HEK293T (cell line): ENCODE measurements at regions not wholly inside any gene's neighbourhood (a gene's known extent, or its start where the extent isn't known, plus 50 kb on each side); places are given as distances from the start of the nearest gene placed in this dataset.
"Not testable (repeated sequence)": the region's sequence is repeated elsewhere in the genome, so short reads cannot be mapped to it uniquely, and the experiment has no call there.

Experiments
- CTCF ChIA-PET: fragments of 350-600 bp; formaldehyde crosslinking; extraction: SDS; loops from one replicate; lab custom pipeline; 2021; ENCODE audit warnings: antibody characterized with exemption, inconsistent platforms; lab: Yijun Ruan, JAX
- POLR2A ChIA-PET: fragments of 350-600 bp; formaldehyde crosslinking; extraction: SDS; loops from one replicate; lab custom pipeline; 2020; ENCODE audit warnings: antibody characterized with exemption, inconsistent platforms; lab: Yijun Ruan, JAX
- DNase-seq: peaks from one replicate; pipeline ENCODE4 v3.0.0; 2012; ENCODE audit warnings: mixed read lengths; ENCODE audit errors: extremely low spot score
- ARNT ChIP-seq: fragments of 450-650 bp; IDR thresholded peaks from 2 replicates; pipeline ENCODE4 v1.6.1; 2017; ENCODE audit warnings: mild to moderate bottlenecking
- BHLHE40 ChIP-seq: fragments of 450-650 bp; IDR thresholded peaks from 2 replicates; pipeline ENCODE4 v1.6.1; 2016; ENCODE audit warnings: mild to moderate bottlenecking, moderate library complexity, borderline replicate concordance
- CTBP1 ChIP-seq: fragments of 450-650 bp; IDR thresholded peaks from 2 replicates; pipeline ENCODE4 v1.6.1; 2016; ENCODE audit warnings: borderline replicate concordance
- ELF4 ChIP-seq: fragments of 450-650 bp; IDR thresholded peaks from 2 replicates; pipeline ENCODE4 v1.6.1; 2017; ENCODE audit warnings: antibody characterized with exemption
- FOXA1 ChIP-seq: fragments of 450-650 bp; IDR thresholded peaks from 2 replicates; pipeline ENCODE4 v1.6.1; 2016; ENCODE audit warnings: mild to moderate bottlenecking
- FOXK2 ChIP-seq: fragments of 450-650 bp; IDR thresholded peaks from 2 replicates; pipeline ENCODE4 v1.6.1; 2016; ENCODE audit warnings: mild to moderate bottlenecking
- FOXM1 ChIP-seq: fragments of 450-650 bp; IDR thresholded peaks from 2 replicates; pipeline ENCODE4 v1.6.1; 2017; ENCODE audit warnings: mild to moderate bottlenecking, borderline replicate concordance
- HDGF ChIP-seq: fragments of 450-650 bp; IDR thresholded peaks from 2 replicates; pipeline ENCODE4 v1.6.1; 2017; ENCODE audit warnings: antibody characterized with exemption, borderline replicate concordance
- L3MBTL2 ChIP-seq: fragments of 450-650 bp; conservative IDR thresholded peaks from 2 replicates; pipeline ENCODE4 v1.6.1; 2016; ENCODE audit warnings: mild to moderate bottlenecking
- LEF1 ChIP-seq: fragments of 450-650 bp; IDR thresholded peaks from 2 replicates; pipeline ENCODE4 v1.6.1; 2017; ENCODE audit warnings: mild to moderate bottlenecking, borderline replicate concordance
- NFRKB ChIP-seq: fragments of 450-650 bp; IDR thresholded peaks from 2 replicates; pipeline ENCODE4 v1.6.1; 2016; ENCODE audit warnings: mild to moderate bottlenecking, moderate library complexity
- SP1 ChIP-seq: fragments of 450-650 bp; IDR thresholded peaks from 2 replicates; pipeline ENCODE4 v1.6.1; 2017
- SUZ12 ChIP-seq: fragments of 450-650 bp; IDR thresholded peaks from 2 replicates; pipeline ENCODE4 v1.6.1; 2016; ENCODE audit warnings: mild to moderate bottlenecking
- TARDBP ChIP-seq: fragments of 450-650 bp; IDR thresholded peaks from 2 replicates; pipeline ENCODE4 v1.6.1; 2016
- ZNF384 ChIP-seq: fragments of 450-650 bp; IDR thresholded peaks from 2 replicates; pipeline ENCODE4 v1.6.1; 2016
- TF ChIP-seq, protein P1 (sequence below): fragments of 450-650 bp; IDR thresholded peaks from 2 replicates; pipeline ENCODE4 v1.6.1; 2016

DNA sequence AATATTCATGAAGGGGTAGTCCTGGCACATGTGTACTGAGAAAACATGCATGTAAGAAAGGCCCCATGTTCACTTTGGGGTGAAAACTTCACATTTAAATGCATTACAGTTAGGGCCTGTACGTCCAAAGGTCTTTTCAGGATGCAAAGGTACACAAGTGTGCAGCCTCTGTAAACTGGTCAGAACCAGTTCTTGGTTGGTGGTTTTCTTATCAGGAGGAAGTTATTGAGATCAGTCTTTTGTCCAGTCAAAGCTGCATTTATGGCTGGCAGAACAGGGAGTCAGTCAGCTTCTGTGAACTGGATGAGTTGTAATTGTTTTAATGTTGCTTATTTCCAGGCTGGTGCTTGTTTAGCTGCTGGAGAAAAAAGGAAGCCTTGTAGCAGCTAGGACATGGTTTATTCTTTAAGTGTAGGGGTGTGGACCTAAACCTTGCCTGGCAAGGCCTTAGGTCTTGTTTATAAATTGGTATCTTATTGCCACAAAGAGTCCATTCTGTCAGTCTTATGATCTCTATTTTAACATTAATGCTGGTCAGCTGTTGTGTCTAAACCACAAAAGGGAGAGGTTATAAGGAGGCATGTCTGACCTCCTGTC, 1906.6 kb upstream of the TENM3 start:
- POLR2A ChIA-PET = no interaction called here
- CTCF ChIA-PET = no interaction called here
- TF ChIP-seq BHLHE40 = no peak
- no peak for TF ChIP-seq FOXA1
- TF ChIP-seq, protein P1, sequence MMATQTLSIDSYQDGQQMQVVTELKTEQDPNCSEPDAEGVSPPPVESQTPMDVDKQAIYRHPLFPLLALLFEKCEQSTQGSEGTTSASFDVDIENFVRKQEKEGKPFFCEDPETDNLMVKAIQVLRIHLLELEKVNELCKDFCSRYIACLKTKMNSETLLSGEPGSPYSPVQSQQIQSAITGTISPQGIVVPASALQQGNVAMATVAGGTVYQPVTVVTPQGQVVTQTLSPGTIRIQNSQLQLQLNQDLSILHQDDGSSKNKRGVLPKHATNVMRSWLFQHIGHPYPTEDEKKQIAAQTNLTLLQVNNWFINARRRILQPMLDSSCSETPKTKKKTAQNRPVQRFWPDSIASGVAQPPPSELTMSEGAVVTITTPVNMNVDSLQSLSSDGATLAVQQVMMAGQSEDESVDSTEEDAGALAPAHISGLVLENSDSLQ = no peak
- TF ChIP-seq LEF1 = no peak
- no peak for TF ChIP-seq L3MBTL2
- TF ChIP-seq FOXM1 = no peak

DNA sequence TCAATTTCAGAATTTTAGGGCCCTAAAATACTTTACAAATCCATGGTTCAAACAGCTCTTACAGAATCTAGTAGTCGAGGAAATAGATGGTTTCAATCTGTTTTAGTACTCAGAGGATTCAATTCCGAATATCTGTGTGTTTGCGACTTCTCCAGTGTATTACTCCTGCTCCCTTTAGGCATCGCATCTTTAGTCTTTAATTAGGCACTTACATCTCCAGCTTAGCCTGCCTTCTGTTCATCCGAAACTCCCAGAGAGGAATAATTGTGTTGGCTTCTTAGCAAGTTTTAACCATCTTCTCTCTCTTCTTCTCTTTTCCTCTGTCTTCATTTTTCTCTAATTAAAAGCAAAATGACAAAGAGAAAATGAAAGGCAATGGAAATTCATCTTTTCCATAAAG, 1901.3 kb upstream of the TENM3 start:
- DNase-seq = no peak
- ChIA-PET CTCF (no interaction called here), POLR2A (no interaction called here)

More for the DNA sequence above, 1906.6 kb upstream of the TENM3 start:
- DNase-seq = no peak

DNA sequence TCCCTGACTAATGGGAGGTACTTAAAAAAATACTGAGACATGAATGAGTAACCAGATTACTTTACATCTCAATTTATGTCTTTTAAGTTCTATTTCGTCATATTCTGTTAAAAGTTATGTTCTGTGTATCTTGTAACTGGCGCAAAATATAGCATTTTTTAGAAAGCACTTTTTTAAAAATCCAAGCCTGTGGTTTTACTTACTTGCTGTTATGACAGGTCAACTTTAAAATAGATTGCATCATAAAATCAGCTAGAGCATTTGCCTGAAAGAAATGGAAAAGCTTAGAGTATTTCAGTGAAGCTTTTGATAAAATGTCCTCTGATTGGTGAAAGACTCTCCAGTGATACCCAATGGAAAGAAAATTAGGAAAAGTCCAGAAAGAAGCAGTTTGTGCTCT, 1892.3 kb upstream of the TENM3 start:
- CTCF ChIA-PET = no interaction called here
- no peak for DNase-seq
- POLR2A ChIA-PET = no interaction called here
- TF ChIP-seq ARNT (no peak), SUZ12 (no peak), LEF1 (no peak), L3MBTL2 (no peak), FOXM1 (no peak), ZNF384 (no peak)

More for the DNA sequence above, 1901.3 kb upstream of the TENM3 start:
- no peak for TF ChIP-seq ZNF384

DNA sequence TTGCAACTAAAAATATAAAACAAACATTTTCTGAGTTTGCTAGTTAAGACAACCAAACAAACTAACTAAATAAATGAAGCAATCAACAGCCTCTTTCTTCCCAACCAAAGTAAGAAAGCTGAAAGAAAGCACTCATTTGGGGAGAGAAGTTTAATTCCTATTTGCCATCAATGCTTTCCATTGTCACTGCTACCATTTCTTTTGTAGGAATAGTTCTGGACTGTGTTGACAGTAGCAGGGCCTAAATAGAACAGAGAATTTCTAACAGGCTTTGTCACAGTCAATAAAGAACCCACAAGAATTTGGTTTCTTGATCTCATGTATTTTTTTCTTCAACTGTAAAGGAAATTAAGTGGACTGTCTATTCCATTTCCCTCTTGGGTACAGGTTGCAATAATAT, 1886.4 kb upstream of the TENM3 start:
- TF ChIP-seq ARNT (no peak), ELF4 (no peak), FOXM1 (no peak), CTBP1 (no peak), BHLHE40 (no peak), TARDBP (no peak), NFRKB (no peak), HDGF (no peak), SP1 (no peak), FOXK2 (no peak), L3MBTL2 (no peak), FOXA1 (no peak), ZNF384 (no peak), LEF1 (no peak)
- TF ChIP-seq, protein P1 = no peak
- POLR2A ChIA-PET = no interaction called here
- CTCF ChIA-PET = no interaction called here
- DNase-seq = no peak

DNA sequence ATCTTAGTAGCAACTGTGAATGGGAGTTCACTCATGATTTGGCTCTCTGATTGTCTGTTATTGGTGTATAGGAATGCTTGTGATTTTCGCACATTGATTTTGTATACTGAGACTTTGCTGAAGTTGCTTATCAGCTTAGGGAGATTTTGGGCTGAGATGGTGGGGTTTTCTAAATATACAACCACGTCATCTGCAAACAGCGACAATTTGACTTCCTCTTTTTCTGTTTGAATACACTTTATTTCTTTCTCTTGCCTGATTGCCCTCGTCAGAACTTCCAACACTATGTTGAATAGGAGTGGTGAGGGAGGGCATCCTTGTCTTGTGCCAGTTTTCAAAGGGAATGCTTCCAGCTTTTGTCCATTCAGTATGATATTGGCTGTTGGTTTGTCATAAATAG, 1883.1 kb upstream of the TENM3 start:
- CTCF ChIA-PET, POLR2A ChIA-PET: not testable (repeated sequence)

DNA sequence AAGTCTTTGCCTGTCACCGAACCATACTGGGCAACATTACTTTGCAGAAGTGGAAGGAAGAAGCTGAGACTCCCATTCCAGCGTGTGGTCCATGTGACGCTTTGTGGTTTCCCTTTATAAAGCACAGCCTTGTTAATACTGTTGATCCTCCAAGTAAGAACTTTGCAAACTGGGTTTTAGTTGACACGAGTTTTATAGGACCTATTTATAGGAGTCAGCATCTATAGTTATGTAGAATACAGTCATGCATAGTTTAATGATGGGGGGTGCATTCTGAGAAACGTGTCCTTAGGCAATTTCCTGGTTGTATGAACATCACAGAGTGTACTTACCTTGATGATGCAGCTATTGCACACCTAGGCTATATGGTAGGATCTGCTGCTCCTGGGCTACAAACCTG, 1879.4 kb upstream of the TENM3 start:
- POLR2A ChIA-PET = no interaction called here
- DNase-seq = no peak
- TF ChIP-seq TARDBP = no peak
- TF ChIP-seq SUZ12 = no peak
- no peak for TF ChIP-seq SP1
- TF ChIP-seq CTBP1 = no peak
- TF ChIP-seq LEF1 = no peak
- no peak for TF ChIP-seq BHLHE40
- no peak for TF ChIP-seq L3MBTL2
- no peak for TF ChIP-seq FOXM1
- CTCF ChIA-PET = no interaction called here

More for the DNA sequence above, 1883.1 kb upstream of the TENM3 start:
- DNase-seq = not testable (repeated sequence)

DNA sequence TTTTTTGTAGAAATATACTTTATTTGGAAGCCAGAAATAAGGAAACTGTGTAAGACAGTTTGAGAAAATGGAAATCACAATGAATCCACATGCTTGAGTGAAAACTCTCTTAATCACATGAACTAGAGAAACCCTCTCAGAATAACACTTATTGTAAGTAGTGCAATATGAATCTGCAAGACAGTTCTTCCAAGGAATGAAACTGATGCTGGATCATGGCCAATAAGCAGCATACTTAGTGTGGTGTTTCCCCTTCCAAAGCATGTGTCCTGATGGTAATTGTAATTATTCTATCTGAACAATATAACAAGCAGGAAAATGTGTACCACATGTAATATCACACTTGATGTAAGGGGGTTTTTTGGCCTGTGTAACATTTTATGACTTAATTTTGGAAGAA, 1870.5 kb upstream of the TENM3 start:
- POLR2A ChIA-PET = no interaction called here
- TF ChIP-seq BHLHE40 = no peak
- TF ChIP-seq ARNT = no peak
- TF ChIP-seq L3MBTL2 = no peak
- TF ChIP-seq HDGF = no peak
- no peak for TF ChIP-seq CTBP1
- TF ChIP-seq, protein P1 = no peak
- TF ChIP-seq TARDBP = no peak
- TF ChIP-seq FOXM1 = no peak
- no peak for TF ChIP-seq NFRKB
- TF ChIP-seq SP1 = no peak
- no peak for TF ChIP-seq ZNF384
- TF ChIP-seq LEF1 = no peak
- TF ChIP-seq FOXA1 = no peak
- no peak for TF ChIP-seq FOXK2
- no peak for DNase-seq
- CTCF ChIA-PET = no interaction called here

DNA sequence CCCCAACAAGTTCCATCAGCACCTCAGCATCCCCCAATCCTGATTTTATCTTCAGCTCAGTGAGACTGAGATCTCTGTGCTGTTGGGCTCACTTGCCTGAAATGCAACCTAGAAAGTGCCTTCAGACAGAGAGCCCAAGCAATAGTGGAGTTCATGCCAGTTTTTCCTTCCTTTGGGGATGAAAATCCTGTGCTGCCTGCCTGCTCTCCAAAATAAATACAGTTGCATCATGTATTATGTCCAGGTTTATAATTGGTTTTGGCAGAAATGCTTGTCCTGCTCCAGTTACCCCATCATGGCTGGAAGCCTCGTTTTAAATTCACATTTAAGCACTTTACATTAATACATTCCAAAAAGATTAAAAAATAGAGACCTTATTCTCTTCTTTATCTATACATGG, 1865.5 kb upstream of the TENM3 start:
- CTCF ChIA-PET = no interaction called here
- DNase-seq = no peak
- TF ChIP-seq ELF4 (no peak), SP1 (no peak), TARDBP (no peak), ARNT (no peak)
- POLR2A ChIA-PET = no interaction called here
